GM21528 (cell line): ENCODE measurements at regions not wholly inside any gene's neighbourhood (a gene's known extent, or its start where the extent isn't known, plus 50 kb on each side); places are given as distances from the start of the nearest gene placed in this dataset.

Experiments
- ATAC-seq: cut with Tn5 transposase; IDR thresholded peaks from one replicate; pipeline ENCODE4 v1.9.1; 2021; ENCODE audit warnings: mild to moderate bottlenecking, moderate library complexity; ENCODE audit not compliant: unreplicated experiment, low FRiP score

DNA sequence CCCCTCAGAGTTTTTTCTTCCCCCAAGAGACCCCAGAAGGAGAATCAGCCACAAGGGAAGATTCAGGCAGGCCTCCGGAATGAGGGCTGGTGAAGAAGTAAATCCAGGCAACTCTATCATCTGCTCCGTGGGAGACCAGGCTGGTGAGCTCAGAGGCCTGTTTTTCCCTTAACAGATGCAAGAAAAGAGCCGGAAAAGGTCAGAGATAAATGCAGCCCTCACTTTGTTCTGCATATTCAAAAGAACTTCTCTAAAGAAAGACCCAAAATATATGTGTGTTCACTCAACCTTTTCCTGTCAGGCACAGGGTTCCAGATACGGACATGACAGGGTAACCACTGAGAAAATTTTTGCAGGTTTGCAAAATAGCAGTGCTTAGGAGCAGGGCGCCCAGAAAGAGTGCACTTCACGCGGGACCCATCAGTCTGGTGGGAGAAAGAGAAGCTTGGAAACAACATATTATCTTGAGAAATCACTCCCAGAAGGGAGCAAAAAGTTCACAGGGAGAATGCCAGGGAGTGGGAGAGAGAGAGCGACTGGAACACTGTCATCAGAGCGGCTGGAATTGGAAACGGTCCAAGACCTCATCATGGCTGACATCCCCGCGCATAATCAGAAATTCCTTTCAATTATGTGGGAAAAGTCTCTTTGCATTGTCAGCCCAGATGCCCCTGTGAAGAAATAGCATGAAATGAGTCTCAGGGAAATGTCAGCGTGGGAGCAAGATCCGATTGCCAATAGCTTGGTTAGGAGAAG lies 244.8 kb upstream of the SLC14A2 start:
- no peak for ATAC-seq

DNA sequence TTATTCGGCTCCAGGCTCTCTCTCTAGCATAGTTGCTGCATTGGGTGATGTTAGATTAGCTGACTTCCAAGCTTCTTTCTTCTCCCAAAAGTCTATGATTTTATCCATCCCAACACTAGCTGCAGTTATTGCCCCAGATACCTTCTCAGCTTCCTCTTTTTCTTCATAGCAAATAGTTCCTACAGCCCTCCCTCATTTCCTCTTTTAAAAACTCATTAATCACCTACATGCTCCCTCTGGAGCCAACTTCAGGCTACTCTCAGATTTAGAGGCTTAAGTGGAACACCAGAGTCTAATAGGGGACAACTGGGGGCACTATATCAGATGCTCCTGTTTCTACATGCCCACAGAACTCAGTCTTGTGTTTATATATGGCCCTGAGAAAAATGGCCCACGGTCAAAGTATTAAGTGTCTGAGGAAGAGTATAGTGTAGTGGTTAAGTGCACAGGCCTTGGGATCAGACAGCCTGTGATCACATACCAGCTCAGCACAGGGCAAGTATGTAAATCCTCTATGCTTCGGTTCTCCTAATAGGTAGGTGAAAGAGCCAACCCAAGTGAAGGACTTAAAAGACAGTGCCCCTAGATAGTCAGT lies 241.9 kb upstream of the SLC14A2 start:
- no peak for ATAC-seq

DNA sequence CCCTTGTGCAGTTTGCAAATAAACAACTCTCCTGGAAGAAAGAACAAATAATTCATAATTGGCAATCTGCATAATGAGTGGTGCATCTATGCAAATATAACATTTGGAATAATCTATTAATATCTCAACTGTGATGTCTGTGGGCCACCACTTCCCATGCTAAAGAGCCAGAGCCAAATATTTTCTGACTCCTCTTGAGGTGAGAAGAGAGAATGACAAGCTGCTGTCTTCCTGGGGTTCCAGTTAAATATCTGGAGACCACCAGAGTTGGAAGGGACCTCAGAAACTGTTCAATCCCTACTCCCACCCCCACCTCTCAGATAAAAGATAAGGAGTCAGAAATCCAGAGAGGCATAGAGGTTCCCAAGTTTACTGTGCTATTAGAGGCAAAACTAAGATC lies 241.0 kb upstream of the SLC14A2 start:
- ATAC-seq = no peak

DNA sequence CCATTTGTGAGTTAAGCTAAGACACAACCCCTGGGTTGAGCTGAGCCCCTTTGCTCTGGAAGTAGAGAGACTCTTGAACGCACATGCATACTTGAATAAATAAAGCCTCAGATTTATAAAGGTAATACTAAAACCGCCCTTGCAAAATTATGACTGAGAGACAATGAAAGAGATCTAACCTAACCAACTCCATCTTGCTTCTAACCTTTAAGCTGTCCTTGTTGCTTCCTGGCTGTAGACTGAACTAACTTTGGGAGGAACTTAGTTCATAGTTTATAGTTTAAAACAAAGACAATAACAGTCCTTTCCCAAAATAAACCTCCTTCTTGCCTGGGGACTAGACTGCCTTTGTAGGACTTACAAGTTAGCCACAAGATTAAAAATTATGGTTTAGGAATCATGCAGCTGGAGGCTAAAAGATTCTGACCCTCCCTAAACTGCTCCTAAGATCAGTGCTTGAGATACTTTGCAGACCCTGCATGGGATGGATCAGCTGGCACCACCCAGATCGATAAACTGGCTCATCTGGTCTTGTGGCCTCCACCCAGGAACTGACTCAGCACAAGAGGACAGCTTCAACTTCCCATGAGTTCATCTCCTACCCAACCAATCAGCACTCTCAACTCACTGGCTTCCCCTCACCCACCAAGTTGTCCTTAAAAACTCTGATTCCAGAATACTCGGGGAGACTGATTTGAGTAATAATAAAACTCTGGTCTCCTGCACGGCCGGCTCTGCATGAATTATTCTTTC lies 240.2 kb upstream of the SLC14A2 start:
- ATAC-seq = no peak

DNA sequence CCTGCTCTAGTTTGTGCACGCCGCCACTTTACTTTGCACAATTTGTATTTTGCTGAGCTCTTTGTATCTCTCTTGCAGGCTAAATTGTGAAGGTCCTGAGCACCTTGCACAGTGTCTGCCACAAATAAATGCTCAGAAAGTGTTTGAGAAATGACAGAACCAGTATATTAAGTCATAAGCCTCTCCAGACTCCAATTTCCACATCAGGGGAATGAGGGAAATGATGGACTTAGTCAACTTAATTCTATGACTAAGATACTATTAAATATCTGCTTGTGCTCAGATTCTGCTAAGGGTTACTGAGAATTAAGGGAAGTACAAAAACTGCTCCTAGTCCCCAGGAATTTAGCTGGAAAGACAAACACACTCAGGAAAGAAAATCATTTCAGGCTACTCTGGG lies 239.1 kb upstream of the SLC14A2 start:
- ATAC-seq = no peak

DNA sequence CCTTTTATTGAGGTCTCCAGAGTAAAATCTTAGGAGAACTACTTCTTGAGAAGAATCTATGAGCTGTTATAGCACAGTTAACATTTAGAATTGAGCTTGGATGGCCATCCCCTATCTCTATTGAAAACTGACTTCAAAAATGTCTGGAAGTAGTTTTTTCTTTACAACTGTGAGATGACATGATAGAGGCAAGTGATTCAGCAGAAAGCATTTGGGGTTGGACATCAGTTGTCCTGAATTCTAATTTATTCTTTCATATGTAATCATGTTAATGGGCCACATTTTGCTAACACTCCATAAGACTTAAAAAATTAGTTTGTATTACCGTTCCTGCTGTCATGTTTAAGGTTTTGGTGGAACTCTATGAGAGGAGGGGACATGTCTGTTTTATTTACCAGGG lies 237.0 kb upstream of the SLC14A2 start:
- no peak for ATAC-seq

DNA sequence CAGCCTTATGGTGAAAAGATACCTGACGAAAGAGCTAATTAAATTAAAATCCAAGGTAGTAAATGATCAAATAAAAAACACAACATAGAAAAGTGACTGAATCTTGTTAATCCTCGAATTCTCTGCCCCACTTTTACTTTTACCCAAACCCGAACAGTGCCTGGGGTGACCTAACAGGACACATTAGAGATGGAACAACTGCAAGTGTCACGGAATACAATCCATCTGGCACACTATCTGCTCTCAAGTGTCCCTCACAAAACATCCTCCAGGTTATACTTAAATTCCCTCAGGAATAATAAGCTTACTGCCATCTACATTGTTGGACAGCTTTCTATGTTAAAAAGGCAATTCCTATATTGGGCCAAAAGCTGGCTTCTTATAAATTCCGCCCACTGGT lies 236.3 kb upstream of the SLC14A2 start:
- ATAC-seq = no peak

DNA sequence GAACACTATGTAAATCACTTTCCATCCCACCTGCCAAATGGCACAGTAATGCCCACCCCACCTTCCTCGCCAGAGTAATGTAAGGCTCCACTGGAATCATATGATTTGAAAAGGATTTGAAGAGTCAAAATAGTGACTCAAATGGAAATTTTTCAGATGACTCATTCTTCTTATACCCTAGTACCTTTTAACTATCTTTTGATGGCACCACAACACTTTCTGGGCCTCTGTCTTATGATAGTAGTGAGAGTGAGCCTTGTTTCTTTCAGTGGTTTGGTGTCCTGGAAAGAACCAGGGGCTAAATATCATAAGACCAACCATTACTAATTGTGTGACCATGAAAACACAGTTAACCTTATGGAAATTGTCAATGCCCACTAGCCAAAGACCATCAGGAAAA lies 235.4 kb upstream of the SLC14A2 start:
- ATAC-seq = no peak

DNA sequence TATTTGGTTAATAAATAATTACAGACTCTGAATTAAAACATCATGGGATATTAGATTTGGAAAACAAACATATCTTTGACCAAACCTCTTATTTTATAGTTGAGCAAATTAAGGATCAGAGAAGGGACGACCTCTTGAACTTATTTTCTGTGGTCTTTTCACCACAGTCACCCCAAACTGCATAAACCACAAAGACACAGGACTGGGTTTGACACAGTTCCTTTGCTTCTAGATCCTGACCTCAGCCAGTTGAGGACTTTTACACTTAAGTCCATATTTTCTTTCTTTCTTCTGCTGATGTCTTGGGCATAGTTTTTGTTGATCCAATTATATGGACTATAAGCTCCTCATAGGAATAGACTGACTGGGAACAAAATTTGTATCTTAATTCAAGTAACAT lies 234.0 kb upstream of the SLC14A2 start:
- no peak for ATAC-seq

DNA sequence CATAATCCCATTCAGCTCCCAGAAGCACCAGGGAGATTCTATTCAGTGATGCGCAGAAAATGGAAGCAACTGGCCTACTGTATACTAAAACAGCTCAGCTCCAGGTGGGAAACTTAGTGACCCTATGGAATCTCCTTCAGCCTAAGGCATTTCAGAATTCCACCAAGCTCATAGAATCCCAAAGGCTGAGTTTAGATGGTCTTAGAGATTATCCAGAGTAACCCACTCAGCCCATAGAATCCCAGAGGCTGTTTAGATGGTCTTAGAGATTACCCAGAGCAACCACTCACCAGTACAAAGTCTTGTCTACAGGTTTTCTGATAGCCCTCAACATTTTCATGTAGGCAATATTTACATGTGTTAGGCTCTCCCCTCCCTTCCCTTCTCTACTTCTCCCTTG lies 232.0 kb upstream of the SLC14A2 start:
- ATAC-seq = no peak

DNA sequence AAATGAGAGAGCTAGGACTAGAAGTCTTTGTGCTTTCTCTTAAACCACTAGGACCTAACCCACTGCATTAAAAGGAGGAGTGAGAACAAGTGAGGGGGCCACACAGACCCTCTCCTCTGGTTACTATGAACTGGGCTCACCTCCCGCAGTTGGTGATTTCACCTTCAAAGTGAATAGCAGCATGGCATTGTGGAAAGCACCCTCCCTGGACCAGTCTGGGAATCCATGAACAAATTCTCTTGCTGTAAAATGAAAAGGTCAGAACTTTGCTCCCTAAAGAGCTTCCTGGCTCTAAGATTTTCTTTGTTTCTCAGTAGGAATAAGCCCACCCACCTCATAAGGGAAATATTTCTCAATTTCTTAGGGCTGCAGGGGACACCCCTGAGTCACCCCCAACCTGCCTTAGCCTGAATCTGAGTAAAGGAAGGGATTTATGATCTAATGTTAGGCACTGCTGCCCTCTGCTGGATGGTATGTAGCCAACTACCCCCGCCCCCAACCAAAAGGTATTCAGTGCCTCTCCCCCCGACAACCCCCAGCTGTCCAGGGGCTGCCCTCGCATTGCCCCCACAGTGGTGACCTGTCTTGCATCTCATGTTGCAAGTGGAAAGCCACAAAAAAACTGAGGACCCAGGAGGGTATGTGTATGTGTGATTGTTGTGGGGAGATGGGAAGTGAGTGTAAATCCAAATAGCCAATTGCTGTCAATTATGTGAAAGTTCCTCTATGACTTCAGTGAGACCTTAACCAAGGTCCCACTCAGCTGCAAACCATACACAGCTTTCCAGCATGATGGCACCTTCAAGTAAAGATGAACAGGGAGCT lies 230.9 kb upstream of the SLC14A2 start:
- ATAC-seq = no peak

DNA sequence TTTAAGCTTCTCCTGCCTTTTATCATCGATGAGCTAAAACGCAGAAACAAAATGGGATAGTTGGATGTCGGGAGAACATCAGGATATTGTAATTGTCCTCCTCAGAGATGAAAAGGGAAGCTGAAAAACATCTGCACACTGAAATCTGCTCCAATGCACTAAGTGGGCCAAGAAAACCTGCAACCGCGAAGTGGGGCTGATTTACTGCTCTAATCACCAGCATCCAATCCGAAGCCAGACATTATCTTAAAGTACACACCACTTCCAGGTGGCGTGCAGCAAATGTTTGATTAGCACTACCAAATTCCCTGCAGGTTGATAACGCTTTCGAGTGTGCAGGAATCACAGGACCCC lies 230.3 kb upstream of the SLC14A2 start:
- ATAC-seq = no peak

DNA sequence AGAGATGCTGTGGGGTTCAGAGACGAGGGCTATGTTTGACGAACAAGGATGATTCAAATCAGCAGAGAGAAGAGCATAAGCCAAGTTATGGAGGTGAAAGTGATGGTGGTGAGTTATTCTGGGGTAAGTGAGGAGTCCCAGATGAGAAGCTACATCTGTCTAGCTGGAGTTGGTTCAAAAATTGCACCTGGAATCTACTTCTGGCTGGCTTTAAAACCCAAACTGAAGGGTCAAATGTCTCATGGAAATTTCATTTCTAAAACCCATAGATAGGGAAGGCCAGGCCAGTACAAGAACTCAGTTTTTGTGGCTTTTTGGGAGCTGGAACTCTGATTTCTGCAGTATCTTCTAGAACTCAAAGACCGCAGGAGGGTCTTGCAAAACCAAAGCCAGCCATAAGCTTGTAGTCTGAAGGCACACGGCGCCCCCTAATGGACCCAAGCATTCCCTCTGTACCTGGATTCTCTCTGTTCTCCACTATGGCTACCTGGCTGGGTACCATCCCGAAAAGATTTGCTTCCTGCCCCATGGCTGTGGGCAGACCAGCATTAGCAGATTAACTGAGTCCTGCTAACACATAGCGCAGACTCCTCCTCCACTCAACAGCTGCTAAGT lies 229.1 kb upstream of the SLC14A2 start:
- ATAC-seq = no peak

DNA sequence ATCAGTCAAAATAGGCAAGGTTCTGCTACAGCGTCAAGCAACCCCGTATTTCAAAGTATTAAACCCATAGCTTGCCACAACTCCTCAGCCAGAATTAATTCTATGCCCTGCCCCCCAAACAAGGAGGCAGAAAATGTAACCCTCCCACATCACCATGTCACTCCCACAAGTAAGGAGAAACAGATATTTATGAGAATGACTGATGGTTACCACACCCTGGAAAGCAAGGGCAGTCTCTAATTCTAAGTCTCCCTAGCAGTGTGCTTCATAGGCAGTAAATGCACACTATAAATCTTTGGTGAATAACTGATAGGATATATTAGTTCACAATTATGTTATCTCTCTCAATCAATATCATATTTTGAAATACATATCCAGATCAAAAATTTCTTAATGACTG lies 228.0 kb upstream of the SLC14A2 start:
- no peak for ATAC-seq

DNA sequence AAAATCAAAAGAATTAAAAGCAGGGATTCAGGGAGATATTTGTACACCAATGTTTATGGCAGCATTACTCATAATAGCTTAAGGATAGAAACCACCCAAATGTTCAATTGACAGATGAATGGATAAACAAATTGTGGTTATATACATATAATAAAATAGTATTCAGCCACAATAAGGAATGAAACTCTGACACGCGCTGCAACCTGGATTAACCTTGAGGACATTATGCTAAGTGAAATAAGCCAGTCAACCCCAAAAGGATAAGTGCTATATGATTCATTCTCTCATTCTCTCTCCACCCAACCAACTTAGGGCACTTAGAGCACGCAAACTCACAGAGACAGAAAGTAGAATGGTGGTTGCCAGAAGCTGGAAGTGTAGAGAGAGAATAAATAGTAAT lies 216.8 kb upstream of the SLC14A2 start:
- no peak for ATAC-seq

DNA sequence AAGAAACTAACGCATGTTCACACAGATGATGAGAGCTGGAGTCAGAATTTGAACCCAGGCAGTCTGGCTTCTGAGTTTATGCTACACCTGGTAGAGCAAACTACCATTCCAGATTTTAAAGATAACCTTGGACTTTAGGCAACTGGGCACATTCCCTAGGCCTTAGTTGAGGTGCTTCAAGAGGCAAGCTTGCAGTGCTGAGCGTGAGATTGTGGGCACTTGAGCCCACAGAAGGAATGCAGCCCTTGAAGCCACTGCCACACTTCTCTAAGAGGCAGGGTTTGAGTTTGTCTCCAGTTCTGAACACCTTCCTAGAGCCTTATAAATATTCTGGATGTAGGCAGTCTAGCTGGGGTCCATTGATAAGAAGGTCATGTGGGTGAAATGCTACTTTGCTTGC lies 216.1 kb upstream of the SLC14A2 start:
- no peak for ATAC-seq

DNA sequence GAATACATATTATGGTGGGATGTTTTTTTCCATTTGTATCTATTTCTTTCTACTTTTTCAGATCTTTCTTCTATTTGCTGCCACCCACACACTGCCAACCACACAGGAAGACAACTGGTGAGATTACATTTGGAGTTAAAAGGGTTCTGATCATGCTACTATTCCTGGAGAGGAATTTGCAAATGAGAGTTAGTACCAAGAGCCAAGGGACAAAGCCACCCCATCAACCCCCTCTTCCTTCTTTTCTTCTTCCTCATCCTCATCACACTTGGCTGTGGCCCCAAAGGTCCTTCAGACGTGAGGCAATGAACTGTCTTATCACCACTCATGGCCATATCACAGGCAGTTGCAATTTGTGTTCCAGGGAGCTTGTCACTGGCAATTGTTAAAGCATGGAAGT lies 215.6 kb upstream of the SLC14A2 start:
- ATAC-seq = no peak

DNA sequence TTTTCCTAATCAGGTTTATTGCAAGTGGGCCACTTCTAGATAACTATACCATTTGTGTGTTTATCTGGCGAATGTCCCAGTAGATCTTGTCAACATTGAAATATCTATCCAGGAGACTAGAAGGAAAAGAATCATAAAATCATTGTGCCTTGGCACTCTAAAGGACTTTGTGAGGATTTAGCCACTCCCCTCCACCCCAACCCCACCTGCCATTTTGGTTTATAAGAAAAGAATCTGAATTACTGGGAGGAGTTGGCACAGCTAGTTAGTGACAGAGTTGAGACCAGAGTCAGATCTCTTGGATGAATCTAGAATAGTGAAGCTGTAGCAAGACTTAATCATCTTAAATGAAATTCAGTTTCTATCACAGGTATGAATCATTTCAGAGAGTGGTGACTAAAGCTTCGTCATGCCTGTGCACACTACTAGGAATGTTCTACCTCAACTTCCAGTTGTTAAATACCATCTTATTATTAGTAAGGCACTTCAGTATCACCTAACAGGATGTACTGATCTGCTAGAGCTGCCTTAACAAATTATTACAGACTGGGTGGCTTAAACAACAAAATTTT lies 212.7 kb upstream of the SLC14A2 start:
- ATAC-seq = no peak

DNA sequence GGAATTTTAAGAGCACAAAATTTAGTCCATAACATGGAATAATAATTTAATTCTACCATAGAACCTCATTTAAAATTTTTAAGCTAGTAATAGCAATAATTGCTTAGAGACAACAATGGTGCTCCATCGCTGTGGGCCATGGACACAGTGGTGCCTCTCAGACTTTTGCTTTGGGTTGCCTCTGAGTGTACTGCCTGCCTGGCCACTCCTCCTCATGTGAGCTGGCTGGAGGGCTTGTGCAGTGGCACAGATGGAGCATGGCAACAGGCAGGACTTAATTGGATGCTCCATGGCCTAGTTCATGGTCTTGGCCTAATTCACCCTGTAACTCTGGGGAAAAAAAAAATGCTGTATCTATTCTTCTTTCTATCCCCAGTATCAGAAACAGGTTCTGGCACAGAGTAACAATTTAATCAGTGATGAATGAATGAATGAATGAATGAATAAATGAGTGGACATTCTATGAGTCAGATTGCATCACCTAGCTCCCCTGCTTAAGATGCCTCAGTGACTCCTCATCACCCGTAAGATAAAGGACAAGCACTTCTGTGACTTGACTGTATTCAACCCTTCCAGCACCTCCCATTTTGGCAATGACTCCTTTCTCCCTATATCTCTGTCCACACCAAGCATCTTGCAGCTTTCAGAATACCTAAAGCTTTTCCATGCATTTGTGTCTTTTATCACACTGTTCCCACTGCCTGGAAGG lies 211.8 kb upstream of the SLC14A2 start:
- ATAC-seq = no peak

DNA sequence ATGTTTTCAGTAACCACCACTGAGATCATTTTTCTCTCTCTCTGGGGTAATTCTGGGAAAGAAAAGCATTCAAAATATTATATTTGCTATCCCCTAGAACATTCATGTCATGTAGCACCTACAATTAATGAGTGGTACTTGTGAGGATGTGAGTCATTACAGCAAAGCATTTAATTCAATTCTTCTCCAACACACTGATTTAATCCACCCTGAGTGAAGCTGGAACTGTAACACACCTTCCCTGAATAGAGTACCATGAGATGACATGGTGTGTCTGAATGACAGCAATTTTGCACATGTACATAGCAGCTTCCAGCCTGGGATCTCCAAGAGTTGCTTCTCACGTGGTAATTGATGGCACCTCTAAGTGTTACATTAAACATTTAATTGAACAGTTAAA lies 207.1 kb upstream of the SLC14A2 start:
- no peak for ATAC-seq
